H1 (cell line): ENCODE measurements at regions not wholly inside any gene's neighbourhood (a gene's known extent, or its start where the extent isn't known, plus 50 kb on each side); places are given as distances from the start of the nearest gene placed in this dataset.

Experiments used
- CBX8 ChIP-seq: fragments of 300-800, 300-1000 bp; sonication (generic); IDR thresholded peaks from 2 replicates; pipeline ENCODE4 v1.7.1; 2016; ENCODE audit warnings: low read depth, low read length, borderline replicate concordance
- CTCF ChIP-seq, 3 experiments: IDR thresholded peaks; 1 replicate in 2 of 3; 2 replicates in 1 of 3; pipeline versions ENCODE4 v1.5.1 to v1.6.1; 2011; ENCODE audit warnings: low read length in 3 of 3, mild to moderate bottlenecking in 3 of 3, inconsistent platforms in 2 of 3, low read depth in 1 of 3, moderate library complexity in 1 of 3; ENCODE audit not compliant: insufficient read depth in 1 of 3; ENCODE audit errors: control extremely low read depth in 1 of 3
- EP300 ChIP-seq, 2 experiments: IDR thresholded peaks; 1 replicate in 1 of 2; 2 replicates in 1 of 2; pipeline ENCODE4 v1.6.1; 2011 to 2012; ENCODE audit warnings: low read depth in 2 of 2, low read length in 2 of 2, mild to moderate bottlenecking in 2 of 2, borderline replicate concordance in 1 of 2, inconsistent platforms in 1 of 2, moderate library complexity in 1 of 2
- EZH2 ChIP-seq: fragments of 200-600 bp; sonication (generic); IDR thresholded peaks from 2 replicates; pipeline ENCODE4 v1.7.1; 2012; ENCODE audit warnings: low read depth, mild to moderate bottlenecking, moderate library complexity, low read length, inconsistent platforms; ENCODE audit not compliant: severe bottlenecking
- JUN ChIP-seq: IDR thresholded peaks from 2 replicates; pipeline ENCODE4 v1.6.1; 2011; ENCODE audit warnings: low read depth, mild to moderate bottlenecking, improper control_type of control experiment, low read length
- JUND ChIP-seq: IDR thresholded peaks from 2 replicates; pipeline ENCODE4 v1.6.1; 2011; ENCODE audit warnings: mild to moderate bottlenecking, improper control_type of control experiment, low read length
- MAFK ChIP-seq: IDR thresholded peaks from 2 replicates; pipeline ENCODE4 v1.6.1; 2012; ENCODE audit warnings: low read depth, mild to moderate bottlenecking, improper control_type of control experiment, low read length
- MAX ChIP-seq: IDR thresholded peaks from 2 replicates; pipeline ENCODE4 v1.6.1; 2012; ENCODE audit warnings: inconsistent platforms
- POLR2A ChIP-seq, 2 experiments: IDR thresholded peaks; 1 replicate in 1 of 2; 2 replicates in 1 of 2; pipeline ENCODE4 v1.6.1; 2011; ENCODE audit warnings: low read depth in 2 of 2, low read length in 2 of 2, mild to moderate bottlenecking in 2 of 2; ENCODE audit errors: control extremely low read depth in 1 of 2
- RAD21 ChIP-seq, 2 experiments: IDR thresholded peaks in 1 of 2; conservative IDR thresholded peaks in 1 of 2; 2 replicates each; pipeline ENCODE4 v1.6.1; 2011; ENCODE audit warnings: low read depth in 2 of 2, low read length in 2 of 2, improper control_type of control experiment in 1 of 2, inconsistent platforms in 1 of 2, mild to moderate bottlenecking in 1 of 2, moderate library complexity in 1 of 2
- SRF ChIP-seq: IDR thresholded peaks from 2 replicates; pipeline ENCODE4 v1.6.1; 2011; ENCODE audit warnings: mild to moderate bottlenecking, low read depth, low read length, moderate library complexity
- SUZ12 ChIP-seq: fragments of 200-600 bp; sonication (generic); IDR thresholded peaks from 2 replicates; pipeline ENCODE4 v1.6.1; 2012; ENCODE audit warnings: mild to moderate bottlenecking, inconsistent platforms, low read length, moderate library complexity, mixed read lengths
- TCF12 ChIP-seq: IDR thresholded peaks from 2 replicates; pipeline ENCODE4 v1.6.1; 2011; ENCODE audit warnings: low read depth, mild to moderate bottlenecking, low read length
- TEAD4 ChIP-seq: IDR thresholded peaks from 2 replicates; pipeline ENCODE4 v1.6.1; 2012; ENCODE audit warnings: low read depth, low read length, inconsistent platforms, mixed read lengths

DNA sequence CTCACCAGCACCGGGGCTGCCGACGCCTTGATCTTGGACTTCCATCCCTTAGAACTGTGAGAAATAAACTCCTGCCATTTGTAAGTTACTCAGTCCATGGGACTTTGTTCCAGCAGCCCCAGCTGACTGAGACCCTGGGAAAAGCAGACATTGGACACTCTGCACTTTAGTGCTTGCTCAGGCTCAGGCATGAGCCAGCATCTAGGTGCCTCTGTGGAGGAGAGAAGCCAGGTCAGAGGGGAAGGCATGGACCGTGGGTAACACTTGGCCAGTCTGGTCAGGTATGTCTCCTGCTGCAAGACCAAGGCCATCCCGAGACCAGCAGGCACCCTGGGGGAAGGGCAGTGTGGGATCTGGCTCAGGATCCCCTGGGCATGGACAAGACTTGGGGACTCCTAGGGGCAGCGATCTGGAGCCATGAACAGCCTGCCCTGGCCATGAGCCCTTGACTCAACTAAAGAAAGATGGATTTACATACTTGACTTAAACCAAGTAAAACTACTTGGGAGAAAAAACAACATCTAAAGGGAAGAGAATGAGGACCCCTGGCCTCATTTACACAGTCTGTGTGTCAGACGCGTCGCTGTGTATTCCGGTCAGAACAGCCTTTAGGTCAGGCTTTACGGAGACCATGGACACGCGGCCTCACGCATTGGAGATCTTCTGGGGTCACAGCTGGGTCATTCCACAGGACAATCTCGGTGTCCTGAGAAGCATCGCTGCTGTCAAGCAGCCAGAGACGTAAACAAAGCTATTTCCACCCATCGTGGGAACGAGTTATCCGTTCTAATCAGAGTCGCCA lies 497.1 kb downstream of the BRD1 start:
- TF ChIP-seq JUND (no peak), CTCF (IDR thresholded peaks at IDR 0.05; ENCODE audit: control extremely low read depth in 1 of 3, insufficient read depth in 1 of 3, low read depth in 1 of 3, low read length in 3 of 3) (no peak), RAD21 (IDR thresholded peaks at IDR 0.05 in 1 of 2, conservative IDR thresholded peaks at IDR 0.05 in 1 of 2; ENCODE audit: low read depth in 2 of 2, low read length in 2 of 2) (no peak), SRF (no peak), EP300 (IDR thresholded peaks at IDR 0.05; ENCODE audit: borderline replicate concordance in 1 of 2, low read depth in 2 of 2, low read length in 2 of 2) (no peak), SUZ12 (no peak), EZH2 (no peak), CBX8 (no peak), JUN (no peak), POLR2A (IDR thresholded peaks at IDR 0.05; ENCODE audit: control extremely low read depth in 1 of 2, low read depth in 2 of 2, low read length in 2 of 2) (no peak), MAX (no peak), MAFK (no peak), TEAD4 (no peak), TCF12 (no peak)
